Transverse colon (tissue), 4 donors: ENCODE measurements at regions not wholly inside any gene's neighbourhood (a gene's known extent, or its start where the extent isn't known, plus 50 kb on each side); places are given as distances from the start of the nearest gene placed in this dataset.

ENCODE experiments used
- POLR2A ChIP-seq: fragments of 450-650 bp; IDR thresholded peaks from one replicate; pipeline ENCODE4 v1.6.1; 2016; ENCODE audit warnings: antibody characterized with exemption, mild to moderate bottlenecking, moderate library complexity
- POLR2AphosphoS5 ChIP-seq, 3 donors: sonication (generic); formaldehyde crosslinking; IDR thresholded peaks; one replicate each; pipeline ENCODE4 v1.6.1; 2016; ENCODE audit warnings: antibody characterized with exemption in 3 of 3
- TF ChIP-seq, protein P1 (sequence below), 5 experiments: fragments of 200-600 bp in 3 of 5; fragments of 450-650 bp in 2 of 5; sonication (generic) in 3 of 5; IDR thresholded peaks; 1 replicate in 2 of 5; 2 replicates in 3 of 5; pipeline ENCODE4 v1.5.1; 2016 to 2017; ENCODE audit warnings: antibody characterized with exemption in 5 of 5, inconsistent platforms in 3 of 5, mild to moderate bottlenecking in 2 of 5, moderate library complexity in 1 of 5

DNA sequence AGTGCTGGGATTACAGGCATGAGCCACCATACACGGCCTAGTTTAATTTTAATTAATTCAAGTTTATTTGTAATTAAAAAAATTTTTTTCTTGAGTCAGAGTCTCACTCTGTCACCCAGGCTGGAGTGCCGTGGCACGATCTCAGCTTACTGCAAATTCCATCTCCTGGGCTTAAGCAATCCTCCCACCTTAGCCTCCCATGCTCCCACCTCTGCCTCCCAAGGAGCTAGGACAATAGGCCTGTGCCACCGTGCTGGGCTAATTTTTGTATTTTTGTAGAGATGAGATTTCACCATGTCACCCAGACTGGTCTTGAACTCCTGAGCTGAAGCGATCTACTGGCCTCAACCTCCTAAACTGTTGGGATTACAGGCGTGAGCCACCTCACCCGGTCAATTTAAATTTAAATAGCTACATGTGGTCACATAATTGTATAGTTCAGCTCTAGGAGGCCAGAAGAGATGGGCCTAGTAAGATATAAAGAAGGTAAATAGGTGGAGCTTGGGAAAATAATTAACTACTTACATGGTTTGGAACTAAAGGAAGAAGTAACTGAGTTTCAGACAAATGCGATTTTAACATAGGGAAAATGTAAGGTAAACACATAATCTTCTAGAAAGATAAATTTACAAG lies 220.0 kb upstream of the CITED2 start:
- TF ChIP-seq, protein P1, sequence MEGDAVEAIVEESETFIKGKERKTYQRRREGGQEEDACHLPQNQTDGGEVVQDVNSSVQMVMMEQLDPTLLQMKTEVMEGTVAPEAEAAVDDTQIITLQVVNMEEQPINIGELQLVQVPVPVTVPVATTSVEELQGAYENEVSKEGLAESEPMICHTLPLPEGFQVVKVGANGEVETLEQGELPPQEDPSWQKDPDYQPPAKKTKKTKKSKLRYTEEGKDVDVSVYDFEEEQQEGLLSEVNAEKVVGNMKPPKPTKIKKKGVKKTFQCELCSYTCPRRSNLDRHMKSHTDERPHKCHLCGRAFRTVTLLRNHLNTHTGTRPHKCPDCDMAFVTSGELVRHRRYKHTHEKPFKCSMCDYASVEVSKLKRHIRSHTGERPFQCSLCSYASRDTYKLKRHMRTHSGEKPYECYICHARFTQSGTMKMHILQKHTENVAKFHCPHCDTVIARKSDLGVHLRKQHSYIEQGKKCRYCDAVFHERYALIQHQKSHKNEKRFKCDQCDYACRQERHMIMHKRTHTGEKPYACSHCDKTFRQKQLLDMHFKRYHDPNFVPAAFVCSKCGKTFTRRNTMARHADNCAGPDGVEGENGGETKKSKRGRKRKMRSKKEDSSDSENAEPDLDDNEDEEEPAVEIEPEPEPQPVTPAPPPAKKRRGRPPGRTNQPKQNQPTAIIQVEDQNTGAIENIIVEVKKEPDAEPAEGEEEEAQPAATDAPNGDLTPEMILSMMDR (IDR thresholded peaks at IDR 0.05): no peak
- TF ChIP-seq POLR2A: no peak
- TF ChIP-seq POLR2AphosphoS5 (IDR thresholded peaks at IDR 0.05): no peak
